ENCODE measurements at regions not wholly inside any gene's neighbourhood (a gene's known extent, or its start where the extent isn't known, plus 50 kb on each side); places are given as distances from the start of the nearest gene placed in this dataset.
"Not testable (repeated sequence)": the region's sequence is repeated elsewhere in the genome, so short reads cannot be mapped to it uniquely, and the experiment has no call there.

GRCh38 chr10:89992575-89992974 lies 291.2 kb downstream of the KIF20B start:
- Mint-ChIP-seq H3K4me1 (no peaks in the 10 kb centered on the region), H3K27ac (no peak overlapping the region), H3K9me3 (ENCODE audit: insufficient read depth) (peaks cover 2% of the 10 kb centered on the region), H3K4me3 (no peak overlapping the region), H3K27me3 (no peaks in the 10 kb centered on the region)
- Histone ChIP-seq H3K36me3 (replicated peaks in 1 of 2; ENCODE audit: control extremely low read depth in 1 of 2, control insufficient read depth in 1 of 2, extremely low read depth in 1 of 2, insufficient read depth in 2 of 2, low read length in 1 of 2) (no peaks in the 10 kb centered on the region), H2AFZ (ENCODE audit: insufficient read depth, low read depth, low read length, poor library complexity, severe bottlenecking) (no peak overlapping the region), H4K20me1 (ENCODE audit: control insufficient read depth, insufficient read depth, low read length, poor library complexity, severe bottlenecking) (no peaks in the 10 kb centered on the region), H3K4me2 (replicated peaks; ENCODE audit: low read depth, low read length, poor library complexity, severe bottlenecking) (no peak overlapping the region), H3K9ac (ENCODE audit: low read length) (no peak overlapping the region), H3K9me3 (ENCODE audit: control extremely low read depth in 1 of 3, control insufficient read depth in 2 of 3, insufficient read depth in 1 of 3, low read length in 2 of 3) (peaks cover 4 to 6% (median 4%) of the 10 kb centered on the region in 3 donors), H3K27me3 (replicated peaks in 1 of 4; ENCODE audit: control extremely low read depth in 1 of 4, control insufficient read depth in 3 of 4, insufficient read depth in 4 of 4, low read length in 3 of 4) (no peaks in the 10 kb centered on the region), H3K4me3 (ENCODE audit: control extremely low read depth in 1 of 5, extremely low read depth in 1 of 5, insufficient read depth in 1 of 5, low read depth in 2 of 5, low read length in 4 of 5) (no peak overlapping the region), H3K79me2 (ENCODE audit: control insufficient read depth, insufficient read depth, low read length) (no peaks in the 10 kb centered on the region), H3K4me1 (ENCODE audit: control insufficient read depth in 2 of 2, insufficient read depth in 2 of 2, low read length in 2 of 2) (no peaks in the 10 kb centered on the region), H3K27ac (ENCODE audit: low read length in 2 of 2) (no peak overlapping the region)
- no peak for ATAC-seq (ENCODE audit: low read depth)
- ChIA-PET POLR2A (no interaction called here), CTCF (no interaction called here)
- WGBS (ENCODE audit: insufficient coverage) = no CpG with 5 or more reads among the region's 1 CpG
- no peak for TF ChIP-seq EZH2 (IDR thresholded peaks at IDR 0.05; ENCODE audit: borderline replicate concordance, insufficient read depth, low read depth, low read length, poor library complexity, severe bottlenecking)
- no peak for TF ChIP-seq CTCF (IDR thresholded peaks at IDR 0.05)
- intact Hi-C loops (cut with micrococcal nuclease) = no loop called here
- DNase-seq = no peak

GRCh38 chr10:90007226-90007625 lies 305.8 kb downstream of the KIF20B start:
- no peak for ATAC-seq (ENCODE audit: low read depth)
- no peak overlapping the region for H3K27ac ChIP-seq (ENCODE audit: low read length in 2 of 2)
- H3K36me3 ChIP-seq (replicated peaks in 1 of 2; ENCODE audit: control extremely low read depth in 1 of 2, control insufficient read depth in 1 of 2, extremely low read depth in 1 of 2, insufficient read depth in 2 of 2, low read length in 1 of 2) = no peaks in the 10 kb centered on the region
- no peaks in the 10 kb centered on the region for H3K4me1 ChIP-seq (ENCODE audit: control insufficient read depth in 2 of 2, insufficient read depth in 2 of 2, low read length in 2 of 2)
- no peak overlapping the region for H3K4me3 Mint-ChIP-seq
- no peak for TF ChIP-seq EZH2 (IDR thresholded peaks at IDR 0.05; ENCODE audit: borderline replicate concordance, insufficient read depth, low read depth, low read length, poor library complexity, severe bottlenecking)
- POLR2A ChIA-PET = no interaction called here
- WGBS (ENCODE audit: insufficient coverage) = no CpG with 5 or more reads among the region's 1 CpG
- no peak overlapping the region for H3K27ac Mint-ChIP-seq
- DNase-seq = no peak
- H2AFZ ChIP-seq (ENCODE audit: insufficient read depth, low read depth, low read length, poor library complexity, severe bottlenecking) = no peak overlapping the region
- CTCF ChIA-PET = no interaction called here
- no peaks in the 10 kb centered on the region for H3K9me3 Mint-ChIP-seq (ENCODE audit: insufficient read depth)
- H3K9me3 ChIP-seq (ENCODE audit: control extremely low read depth in 1 of 3, control insufficient read depth in 2 of 3, insufficient read depth in 1 of 3, low read length in 2 of 3) = peaks cover 0 to 6% (median 0%) of the 10 kb centered on the region in 3 donors
- intact Hi-C loops (cut with micrococcal nuclease) = no loop called here
- no peaks in the 10 kb centered on the region for H3K79me2 ChIP-seq (ENCODE audit: control insufficient read depth, insufficient read depth, low read length)
- no peak overlapping the region for H3K4me3 ChIP-seq (ENCODE audit: control extremely low read depth in 1 of 5, extremely low read depth in 1 of 5, insufficient read depth in 1 of 5, low read depth in 2 of 5, low read length in 4 of 5)
- H3K4me1 Mint-ChIP-seq = no peaks in the 10 kb centered on the region
- H3K27me3 ChIP-seq (replicated peaks in 1 of 4; ENCODE audit: control extremely low read depth in 1 of 4, control insufficient read depth in 3 of 4, insufficient read depth in 4 of 4, low read length in 3 of 4) = no peaks in the 10 kb centered on the region
- no peaks in the 10 kb centered on the region for H4K20me1 ChIP-seq (ENCODE audit: control insufficient read depth, insufficient read depth, low read length, poor library complexity, severe bottlenecking)
- H3K9ac ChIP-seq (ENCODE audit: low read length) = no peak overlapping the region
- no peak overlapping the region for H3K4me2 ChIP-seq (replicated peaks; ENCODE audit: low read depth, low read length, poor library complexity, severe bottlenecking)
- no peaks in the 10 kb centered on the region for H3K27me3 Mint-ChIP-seq

- H3K27ac ChIP-seq (ENCODE audit: low read length in 2 of 2); H3K4me2 ChIP-seq (replicated peaks; ENCODE audit: low read depth, low read length, poor library complexity, severe bottlenecking); H3K79me2 ChIP-seq (ENCODE audit: control insufficient read depth, insufficient read depth, low read length); POLR2A ChIA-PET; H3K4me3 Mint-ChIP-seq; H3K4me1 Mint-ChIP-seq; CTCF ChIA-PET; ATAC-seq (ENCODE audit: low read depth); H3K4me3 ChIP-seq (ENCODE audit: control extremely low read depth in 1 of 5, extremely low read depth in 1 of 5, insufficient read depth in 1 of 5, low read depth in 2 of 5, low read length in 4 of 5); DNase-seq; H3K9ac ChIP-seq (ENCODE audit: low read length); H4K20me1 ChIP-seq (ENCODE audit: control insufficient read depth, insufficient read depth, low read length, poor library complexity, severe bottlenecking); H3K27me3 Mint-ChIP-seq; H3K27me3 ChIP-seq (replicated peaks in 1 of 4; ENCODE audit: control extremely low read depth in 1 of 4, control insufficient read depth in 3 of 4, insufficient read depth in 4 of 4, low read length in 3 of 4); H3K9me3 ChIP-seq (ENCODE audit: control extremely low read depth in 1 of 3, control insufficient read depth in 2 of 3, insufficient read depth in 1 of 3, low read length in 2 of 3); H3K9me3 Mint-ChIP-seq (ENCODE audit: insufficient read depth); H3K4me1 ChIP-seq (ENCODE audit: control insufficient read depth in 2 of 2, insufficient read depth in 2 of 2, low read length in 2 of 2); intact Hi-C loops (cut with micrococcal nuclease); H2AFZ ChIP-seq (ENCODE audit: insufficient read depth, low read depth, low read length, poor library complexity, severe bottlenecking); H3K27ac Mint-ChIP-seq; H3K36me3 ChIP-seq (replicated peaks in 1 of 2; ENCODE audit: control extremely low read depth in 1 of 2, control insufficient read depth in 1 of 2, extremely low read depth in 1 of 2, insufficient read depth in 2 of 2, low read length in 1 of 2): not testable (repeated sequence)
- 100% methylated on average over 1 of the region's 14 CpGs for WGBS (ENCODE audit: insufficient coverage)
Observed at GRCh38 chr10:90011281-90011680, 309.9 kb downstream of the KIF20B start.

Data from B cell (primary cell).